HEK293T (cell line): ENCODE measurements at regions not wholly inside any gene's neighbourhood (a gene's known extent, or its start where the extent isn't known, plus 50 kb on each side); places are given as distances from the start of the nearest gene placed in this dataset.

Experiments used
- BHLHE40 ChIP-seq: fragments of 450-650 bp; IDR thresholded peaks from 2 replicates; pipeline ENCODE4 v1.6.1; 2016; ENCODE audit warnings: mild to moderate bottlenecking, moderate library complexity, borderline replicate concordance
- NFRKB ChIP-seq: fragments of 450-650 bp; IDR thresholded peaks from 2 replicates; pipeline ENCODE4 v1.6.1; 2016; ENCODE audit warnings: mild to moderate bottlenecking, moderate library complexity
- SUZ12 ChIP-seq: fragments of 450-650 bp; IDR thresholded peaks from 2 replicates; pipeline ENCODE4 v1.6.1; 2016; ENCODE audit warnings: mild to moderate bottlenecking

DNA sequence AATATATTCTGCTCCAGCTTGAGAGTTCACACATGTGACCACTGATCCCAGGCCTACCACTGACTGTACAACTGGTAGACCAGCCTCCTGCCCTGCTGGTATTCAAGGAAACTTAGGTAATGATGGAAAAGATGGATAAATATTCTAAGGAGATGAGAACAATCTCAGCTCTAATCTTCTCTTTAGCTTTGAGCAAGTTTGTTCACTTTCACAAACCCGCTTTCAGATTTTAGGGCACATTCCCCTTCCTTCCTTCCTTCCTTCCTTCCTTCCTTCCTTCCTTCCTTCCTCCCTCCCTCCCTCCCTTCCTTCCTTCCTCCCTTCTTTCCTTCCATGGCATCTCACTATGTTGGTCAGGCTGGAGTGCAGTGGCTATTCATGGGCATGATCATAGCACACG, 88.2 kb upstream of the PHACTR1 start:
- TF ChIP-seq SUZ12 (no peak), NFRKB (no peak), BHLHE40 (no peak)
